ENCODE measurements at regions not wholly inside any gene's neighbourhood (a gene's known extent, or its start where the extent isn't known, plus 50 kb on each side); places are given as distances from the start of the nearest gene placed in this dataset.

GRCh38 chrX:125736008-125736729, 416.5 kb downstream of the TEX13C start:
- no peak for TF ChIP-seq CTCF (IDR thresholded peaks at IDR 0.05; ENCODE audit: low read depth, low read length, missing control alignments)

GRCh38 chrX:125742811-125743210, 423.1 kb downstream of the TEX13C start:
- TF ChIP-seq CTCF (IDR thresholded peaks at IDR 0.05; ENCODE audit: low read depth, low read length, missing control alignments): no peak
- H3K4me3 ChIP-seq (ENCODE audit: low read depth, low read length): no peak overlapping the region
- no peak for DNase-seq (ENCODE audit: low read depth)

More at GRCh38 chrX:125736008-125736729, 416.5 kb downstream of the TEX13C start:
- H3K4me3 ChIP-seq (ENCODE audit: low read depth, low read length): no peak overlapping the region
- DNase-seq (ENCODE audit: low read depth): no peak

- no peak for DNase-seq (ENCODE audit: low read depth)
- no peak for TF ChIP-seq CTCF (IDR thresholded peaks at IDR 0.05; ENCODE audit: low read depth, low read length, missing control alignments)
- no peak overlapping the region for H3K4me3 ChIP-seq (ENCODE audit: low read depth, low read length)
Observed at GRCh38 chrX:125744914-125745313, 421.2 kb downstream of the DCAF12L2 start.

- no peak for TF ChIP-seq CTCF (IDR thresholded peaks at IDR 0.05; ENCODE audit: low read depth, low read length, missing control alignments)
- DNase-seq (ENCODE audit: low read depth): no peak
Observed at GRCh38 chrX:125757794-125758564, 408.1 kb downstream of the DCAF12L2 start.

GRCh38 chrX:125758819-125759218, 407.3 kb downstream of the DCAF12L2 start:
- no peak overlapping the region for H3K4me3 ChIP-seq (ENCODE audit: low read depth, low read length)
- TF ChIP-seq CTCF (IDR thresholded peaks at IDR 0.05; ENCODE audit: low read depth, low read length, missing control alignments): no peak
- no peak for DNase-seq (ENCODE audit: low read depth)

More at GRCh38 chrX:125757794-125758564, 408.1 kb downstream of the DCAF12L2 start:
- no peak overlapping the region for H3K4me3 ChIP-seq (ENCODE audit: low read depth, low read length)

GRCh38 chrX:125762954-125763353, 403.1 kb downstream of the DCAF12L2 start:
- no peak for DNase-seq (ENCODE audit: low read depth)
- no peak overlapping the region for H3K4me3 ChIP-seq (ENCODE audit: low read depth, low read length)
- TF ChIP-seq CTCF (IDR thresholded peaks at IDR 0.05; ENCODE audit: low read depth, low read length, missing control alignments): no peak
